Glutamatergic neuron (in vitro differentiated cells): ENCODE measurements at regions not wholly inside any gene's neighbourhood (a gene's known extent, or its start where the extent isn't known, plus 50 kb on each side); places are given as distances from the start of the nearest gene placed in this dataset.
"Not testable (repeated sequence)": the region's sequence is repeated elsewhere in the genome, so short reads cannot be mapped to it uniquely, and the experiment has no call there.

ENCODE experiments used
- DNase-seq: peaks from one replicate; pipeline ENCODE4 v3.0.0; 2022
- H3K27ac Mint-ChIP-seq: one replicate; pipeline ENCODE4 v1.8.0; 2020; ENCODE audit warnings: mild to moderate bottlenecking, mixed read lengths, inconsistent platforms; ENCODE audit not compliant: unreplicated experiment
- H3K27me3 Mint-ChIP-seq: one replicate; pipeline ENCODE4 v1.8.0; 2020; ENCODE audit warnings: mild to moderate bottlenecking, moderate library complexity, mixed read lengths, inconsistent platforms; ENCODE audit not compliant: unreplicated experiment
- H3K36me3 Mint-ChIP-seq: one replicate; pipeline ENCODE4 v1.8.0; 2020; ENCODE audit warnings: mild to moderate bottlenecking, mixed read lengths, inconsistent platforms; ENCODE audit not compliant: unreplicated experiment
- H3K4me1 Mint-ChIP-seq: one replicate; pipeline ENCODE4 v1.8.0; 2020; ENCODE audit warnings: mild to moderate bottlenecking, low read depth, mixed read lengths, inconsistent platforms; ENCODE audit not compliant: unreplicated experiment
- H3K4me3 Mint-ChIP-seq: one replicate; pipeline ENCODE4 v1.8.0; 2020; ENCODE audit warnings: mild to moderate bottlenecking, mixed read lengths, inconsistent platforms; ENCODE audit not compliant: unreplicated experiment
- H3K9me3 Mint-ChIP-seq: one replicate; pipeline ENCODE4 v1.8.0; 2020; ENCODE audit warnings: mild to moderate bottlenecking, moderate library complexity, mixed read lengths, inconsistent platforms; ENCODE audit not compliant: unreplicated experiment
- TF ChIP-seq, protein P1 (sequence below): fragments of 200-600 bp; sonication (generic); IDR thresholded peaks from one replicate; pipeline ENCODE4 v1.5.0; 2021; ENCODE audit not compliant: partially characterized antibody, unreplicated experiment

DNA sequence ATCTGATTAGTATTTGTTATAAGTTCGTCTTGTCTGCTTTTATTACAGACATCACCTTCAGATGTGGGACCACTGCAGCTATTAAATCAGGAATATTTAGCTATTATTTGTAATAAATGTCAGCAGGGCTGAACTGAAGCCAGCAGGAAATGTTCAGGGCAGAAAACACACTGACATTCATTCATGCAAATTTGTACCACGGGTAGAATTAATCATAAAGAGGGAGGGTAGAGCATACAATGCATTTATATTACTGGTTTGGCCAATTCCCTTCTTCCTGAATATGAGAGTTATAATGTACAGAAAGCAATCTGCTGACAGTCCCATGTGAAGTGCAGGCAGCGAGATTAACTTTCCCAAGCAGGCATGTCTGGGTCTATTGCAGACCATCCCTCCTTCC is 117.3 kb upstream of the NUDT12 start:
- DNase-seq = no peak
- TF ChIP-seq, protein P1, sequence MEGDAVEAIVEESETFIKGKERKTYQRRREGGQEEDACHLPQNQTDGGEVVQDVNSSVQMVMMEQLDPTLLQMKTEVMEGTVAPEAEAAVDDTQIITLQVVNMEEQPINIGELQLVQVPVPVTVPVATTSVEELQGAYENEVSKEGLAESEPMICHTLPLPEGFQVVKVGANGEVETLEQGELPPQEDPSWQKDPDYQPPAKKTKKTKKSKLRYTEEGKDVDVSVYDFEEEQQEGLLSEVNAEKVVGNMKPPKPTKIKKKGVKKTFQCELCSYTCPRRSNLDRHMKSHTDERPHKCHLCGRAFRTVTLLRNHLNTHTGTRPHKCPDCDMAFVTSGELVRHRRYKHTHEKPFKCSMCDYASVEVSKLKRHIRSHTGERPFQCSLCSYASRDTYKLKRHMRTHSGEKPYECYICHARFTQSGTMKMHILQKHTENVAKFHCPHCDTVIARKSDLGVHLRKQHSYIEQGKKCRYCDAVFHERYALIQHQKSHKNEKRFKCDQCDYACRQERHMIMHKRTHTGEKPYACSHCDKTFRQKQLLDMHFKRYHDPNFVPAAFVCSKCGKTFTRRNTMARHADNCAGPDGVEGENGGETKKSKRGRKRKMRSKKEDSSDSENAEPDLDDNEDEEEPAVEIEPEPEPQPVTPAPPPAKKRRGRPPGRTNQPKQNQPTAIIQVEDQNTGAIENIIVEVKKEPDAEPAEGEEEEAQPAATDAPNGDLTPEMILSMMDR = no peak
- H3K27me3 Mint-ChIP-seq = peaks cover 2% of the 10 kb centered on the region
- H3K36me3 Mint-ChIP-seq = no peaks in the 10 kb centered on the region
- H3K4me1 Mint-ChIP-seq = peaks cover 2% of the 10 kb centered on the region
- H3K27ac Mint-ChIP-seq = no peak overlapping the region
- H3K9me3 Mint-ChIP-seq = no peaks in the 10 kb centered on the region
- H3K4me3 Mint-ChIP-seq = no peak overlapping the region

DNA sequence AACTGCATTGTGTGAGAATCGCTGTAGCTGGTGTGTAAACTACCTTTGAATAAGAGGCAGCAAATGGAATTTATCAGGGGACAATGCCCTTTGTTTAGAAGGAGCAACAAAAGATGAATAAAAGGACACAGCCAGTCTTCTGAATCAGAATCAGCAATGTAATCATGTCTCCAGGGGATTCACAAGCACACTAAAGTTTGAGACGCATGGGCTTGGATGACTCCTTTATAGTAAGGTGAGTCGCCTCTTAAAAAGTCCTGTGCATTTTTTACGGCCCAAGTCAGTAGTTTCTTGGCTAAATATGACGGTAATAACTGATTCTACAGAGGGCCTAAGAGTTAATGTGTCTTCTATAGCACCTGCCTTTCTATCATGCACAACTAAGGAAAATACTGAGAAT is 113.6 kb upstream of the NUDT12 start:
- not testable (repeated sequence) for DNase-seq, H3K9me3 Mint-ChIP-seq, H3K36me3 Mint-ChIP-seq, H3K4me3 Mint-ChIP-seq, H3K4me1 Mint-ChIP-seq, H3K27me3 Mint-ChIP-seq, H3K27ac Mint-ChIP-seq

- TF ChIP-seq, protein P1 = no peak
- no peaks in the 10 kb centered on the region for H3K9me3 Mint-ChIP-seq
- H3K4me1 Mint-ChIP-seq = no peaks in the 10 kb centered on the region
- no peaks in the 10 kb centered on the region for H3K36me3 Mint-ChIP-seq
- H3K27me3 Mint-ChIP-seq = peaks cover 2% of the 10 kb centered on the region
- no peak overlapping the region for H3K27ac Mint-ChIP-seq
- DNase-seq = no peak
- no peak overlapping the region for H3K4me3 Mint-ChIP-seq
These were observed 112.2 kb upstream of the NUDT12 start for GRCh38 chr5:103674739-103675138.

DNA sequence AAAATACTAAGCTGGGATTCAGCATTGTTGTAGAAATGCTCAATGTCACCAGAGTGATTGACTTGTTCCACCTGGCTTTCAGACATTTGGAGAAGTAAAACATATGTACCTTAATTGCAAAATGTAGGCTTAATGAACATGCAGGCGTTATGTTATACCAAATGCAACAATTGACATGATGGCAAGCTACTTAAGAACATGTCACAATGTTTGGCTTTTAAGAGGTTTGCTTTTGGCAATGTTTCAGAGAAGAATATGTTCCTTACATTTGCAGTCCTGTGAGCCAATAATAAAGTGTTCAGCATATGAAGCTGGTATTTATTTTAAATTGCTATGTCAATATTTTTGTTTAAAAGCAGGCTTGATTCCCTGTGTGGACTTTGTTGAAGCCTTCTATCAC is 111.7 kb upstream of the NUDT12 start:
- H3K4me1 Mint-ChIP-seq = no peaks in the 10 kb centered on the region

DNA sequence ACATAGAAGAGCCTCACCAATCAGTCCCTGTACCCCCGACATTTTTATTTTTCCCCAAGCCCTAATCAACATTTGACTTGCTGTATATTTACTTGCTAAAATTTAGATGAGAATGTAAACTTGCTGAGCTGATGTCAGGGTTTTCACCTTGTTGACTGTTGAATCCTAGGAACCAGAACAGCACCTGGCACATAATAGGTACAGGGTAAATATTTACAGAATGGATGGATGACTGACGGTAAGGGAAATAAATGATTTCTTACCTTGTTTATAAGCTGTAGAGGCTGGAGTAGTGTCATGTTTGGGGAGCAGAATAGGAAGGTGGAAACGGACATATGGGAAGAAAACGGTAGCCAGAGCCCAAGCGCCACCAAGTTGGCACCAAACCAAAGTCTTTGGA is 107.0 kb upstream of the NUDT12 start:
- H3K4me1 Mint-ChIP-seq = peaks cover 6% of the 10 kb centered on the region
- TF ChIP-seq, protein P1 = no peak
- H3K36me3 Mint-ChIP-seq = no peaks in the 10 kb centered on the region
- H3K27me3 Mint-ChIP-seq = peaks cover 3% of the 10 kb centered on the region
- H3K27ac Mint-ChIP-seq = no peak overlapping the region
- H3K9me3 Mint-ChIP-seq = peaks cover 4% of the 10 kb centered on the region
- DNase-seq = no peak
- H3K4me3 Mint-ChIP-seq = no peak overlapping the region

More for the DNA sequence above, 111.7 kb upstream of the NUDT12 start:
- Mint-ChIP-seq H3K36me3 (no peaks in the 10 kb centered on the region), H3K4me3 (no peak overlapping the region), H3K27ac (no peak overlapping the region), H3K27me3 (peaks cover 2% of the 10 kb centered on the region), H3K9me3 (no peaks in the 10 kb centered on the region)
- DNase-seq = no peak
- TF ChIP-seq, protein P1 = no peak

DNA sequence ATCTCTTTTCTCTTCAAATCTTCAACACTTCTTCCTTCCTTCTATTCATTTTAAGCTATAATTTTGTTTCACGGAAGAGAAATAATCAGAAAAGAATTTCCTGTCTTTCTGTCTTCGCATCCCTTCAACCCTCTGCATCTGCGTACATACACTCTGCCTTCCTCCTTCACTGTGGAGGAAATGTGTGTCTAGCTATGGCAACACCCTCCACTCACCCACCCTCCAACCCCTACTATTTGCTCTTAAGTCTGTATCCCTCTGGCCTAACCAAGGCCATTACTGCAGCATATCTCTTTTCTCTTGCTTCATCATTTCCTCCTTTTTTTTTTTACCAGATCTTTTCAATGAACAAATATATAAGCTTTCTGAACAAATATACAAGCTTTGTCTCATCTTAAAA is 105.7 kb upstream of the NUDT12 start:
- H3K9me3 Mint-ChIP-seq = peaks cover 11% of the 10 kb centered on the region
- H3K4me3 Mint-ChIP-seq = no peak overlapping the region
- H3K4me1 Mint-ChIP-seq = peaks cover 6% of the 10 kb centered on the region
- H3K36me3 Mint-ChIP-seq = peaks cover 7% of the 10 kb centered on the region
- DNase-seq = no peak
- TF ChIP-seq, protein P1 = no peak
- H3K27ac Mint-ChIP-seq = no peak overlapping the region
- H3K27me3 Mint-ChIP-seq = peaks cover 3% of the 10 kb centered on the region
